GM12874 (cell line): ENCODE measurements at regions not wholly inside any gene's neighbourhood (a gene's known extent, or its start where the extent isn't known, plus 50 kb on each side); places are given as distances from the start of the nearest gene placed in this dataset.

ENCODE experiments used
- CTCF ChIP-seq: IDR thresholded peaks from 2 replicates; pipeline ENCODE4 v1.5.1; 2011; ENCODE audit warnings: low read depth, mild to moderate bottlenecking, control low read depth, low read length, moderate library complexity; ENCODE audit not compliant: insufficient read depth

GRCh38 chr6:1068068-1068467 lies 243.8 kb upstream of the FOXQ1 start:
- TF ChIP-seq CTCF: no peak

GRCh38 chr6:1067346-1067745 lies 244.6 kb upstream of the FOXQ1 start:
- TF ChIP-seq CTCF: no peak

- no peak for TF ChIP-seq CTCF
Observed at GRCh38 chr6:1066449-1067090, 245.3 kb upstream of the FOXQ1 start.

- no peak for TF ChIP-seq CTCF
Observed at GRCh38 chr6:1065986-1066385, 245.9 kb upstream of the FOXQ1 start.

GRCh38 chr6:1063671-1064355 lies 248.1 kb upstream of the FOXQ1 start:
- TF ChIP-seq CTCF: no peak

- no peak for TF ChIP-seq CTCF
Observed at GRCh38 chr6:1062786-1063545, 248.9 kb upstream of the FOXQ1 start.

GRCh38 chr6:1059596-1059995 lies 252.3 kb upstream of the FOXQ1 start:
- TF ChIP-seq CTCF: no peak
